C4-2B (cell line): ENCODE measurements at regions not wholly inside any gene's neighbourhood (a gene's known extent, or its start where the extent isn't known, plus 50 kb on each side); places are given as distances from the start of the nearest gene placed in this dataset.

Experiments
- H3K27ac ChIP-seq: fragments of 450-650 bp; 2 replicates; pipeline ENCODE4 v1.5.1; 2017
- CTCF ChIP-seq: fragments of 450-650 bp; conservative IDR thresholded peaks from 2 replicates; pipeline ENCODE4 v1.5.1; 2017; ENCODE audit warnings: mild to moderate bottlenecking
- ZFX ChIP-seq: fragments of 450-650 bp; IDR thresholded peaks from 2 replicates; pipeline ENCODE4 v1.6.1; 2017

- no peak for TF ChIP-seq ZFX
- TF ChIP-seq CTCF, result no peak
- H3K27ac ChIP-seq, result no peak overlapping the region
These were observed 420.6 kb upstream of the FAT3 start for GRCh38 chr11:91804042-91804441.

GRCh38 chr11:91802475-91802874 is 422.1 kb upstream of the FAT3 start:
- H3K27ac ChIP-seq, result no peak overlapping the region
- TF ChIP-seq ZFX (no peak), CTCF (no peak)

GRCh38 chr11:91800208-91800914 is 424.3 kb upstream of the FAT3 start:
- TF ChIP-seq ZFX, result no peak
- no peak for TF ChIP-seq CTCF
- no peak overlapping the region for H3K27ac ChIP-seq

- no peak for TF ChIP-seq CTCF
- TF ChIP-seq ZFX, result no peak
These were observed 426.4 kb upstream of the FAT3 start for GRCh38 chr11:91798240-91798639.

GRCh38 chr11:91796999-91797398 is 427.6 kb upstream of the FAT3 start:
- TF ChIP-seq ZFX (no peak), CTCF (no peak)
- no peak overlapping the region for H3K27ac ChIP-seq

More at GRCh38 chr11:91798240-91798639, 426.4 kb upstream of the FAT3 start:
- H3K27ac ChIP-seq, result no peak overlapping the region

GRCh38 chr11:91795139-91795887 is 429.3 kb upstream of the FAT3 start:
- no peak for TF ChIP-seq CTCF
- no peak for TF ChIP-seq ZFX
- H3K27ac ChIP-seq, result no peak overlapping the region

- no peak overlapping the region for H3K27ac ChIP-seq
- TF ChIP-seq ZFX, result no peak
- TF ChIP-seq CTCF, result no peak
These were observed 430.5 kb upstream of the FAT3 start for GRCh38 chr11:91794146-91794545.
